ENCODE measurements at regions not wholly inside any gene's neighbourhood (a gene's known extent, or its start where the extent isn't known, plus 50 kb on each side); places are given as distances from the start of the nearest gene placed in this dataset.

- no peaks in the 10 kb centered on the region for H3K36me3 ChIP-seq (ENCODE audit: control insufficient read depth, insufficient read depth, low read length)
- TF ChIP-seq CTCF (IDR thresholded peaks at IDR 0.05; ENCODE audit: insufficient read depth, low read length, poor library complexity, severe bottlenecking), result no peak
- no peak for DNase-seq (ENCODE audit: low read depth)
- H3K4me3 ChIP-seq (ENCODE audit: low read depth, low read length), result no peak overlapping the region
- no peaks in the 10 kb centered on the region for H3K27me3 ChIP-seq (ENCODE audit: control insufficient read depth, insufficient read depth, low read length)
Observed at GRCh38 chr2:180723712-180724111, 256.7 kb upstream of the UBE2E3 start.

- TF ChIP-seq CTCF (IDR thresholded peaks at IDR 0.05; ENCODE audit: insufficient read depth, low read length, poor library complexity, severe bottlenecking), result no peak
- Histone ChIP-seq H3K4me3 (ENCODE audit: low read depth, low read length) (no peak overlapping the region), H3K36me3 (ENCODE audit: control insufficient read depth, insufficient read depth, low read length) (no peaks in the 10 kb centered on the region), H3K27me3 (ENCODE audit: control insufficient read depth, insufficient read depth, low read length) (no peaks in the 10 kb centered on the region)
- no peak for DNase-seq (ENCODE audit: low read depth)
Observed at GRCh38 chr2:180722551-180723239, 257.7 kb upstream of the UBE2E3 start.

GRCh38 chr2:180720829-180721228, 259.6 kb upstream of the UBE2E3 start:
- no peak for DNase-seq (ENCODE audit: low read depth)
- Histone ChIP-seq H3K27me3 (ENCODE audit: control insufficient read depth, insufficient read depth, low read length) (no peaks in the 10 kb centered on the region), H3K4me3 (ENCODE audit: low read depth, low read length) (no peak overlapping the region), H3K36me3 (ENCODE audit: control insufficient read depth, insufficient read depth, low read length) (no peaks in the 10 kb centered on the region)
- no peak for TF ChIP-seq CTCF (IDR thresholded peaks at IDR 0.05; ENCODE audit: insufficient read depth, low read length, poor library complexity, severe bottlenecking)

GRCh38 chr2:180717588-180717987, 262.8 kb upstream of the UBE2E3 start:
- H3K4me3 ChIP-seq (ENCODE audit: low read depth, low read length), result no peak overlapping the region
- TF ChIP-seq CTCF (IDR thresholded peaks at IDR 0.05; ENCODE audit: insufficient read depth, low read length, poor library complexity, severe bottlenecking), result no peak
- DNase-seq (ENCODE audit: low read depth), result no peak
- no peaks in the 10 kb centered on the region for H3K27me3 ChIP-seq (ENCODE audit: control insufficient read depth, insufficient read depth, low read length)
- no peaks in the 10 kb centered on the region for H3K36me3 ChIP-seq (ENCODE audit: control insufficient read depth, insufficient read depth, low read length)

- no peak for TF ChIP-seq CTCF (IDR thresholded peaks at IDR 0.05; ENCODE audit: insufficient read depth, low read length, poor library complexity, severe bottlenecking)
- DNase-seq (ENCODE audit: low read depth), result no peak
Observed at GRCh38 chr2:180716186-180717180, 263.9 kb upstream of the UBE2E3 start.

More at GRCh38 chr2:180716186-180717180, 263.9 kb upstream of the UBE2E3 start:
- Histone ChIP-seq H3K27me3 (ENCODE audit: control insufficient read depth, insufficient read depth, low read length) (no peaks in the 10 kb centered on the region), H3K36me3 (ENCODE audit: control insufficient read depth, insufficient read depth, low read length) (no peaks in the 10 kb centered on the region), H3K4me3 (ENCODE audit: low read depth, low read length) (no peak overlapping the region)

All from kidney epithelial cell (primary cell).